Upper lobe of left lung (tissue), 4 donors: ENCODE measurements at regions not wholly inside any gene's neighbourhood (a gene's known extent, or its start where the extent isn't known, plus 50 kb on each side); places are given as distances from the start of the nearest gene placed in this dataset.

Experiments used
- EP300 ChIP-seq, 4 donors: sonication (generic); formaldehyde crosslinking; IDR thresholded peaks; one replicate each; pipeline ENCODE4 v1.5.1; 2017; ENCODE audit warnings: antibody characterized with exemption in 4 of 4, control low read depth in 2 of 4
- POLR2A ChIP-seq, 4 donors: fragments of 450-650 bp; IDR thresholded peaks; one replicate each; pipeline ENCODE4 v1.5.1; 2016 to 2017; ENCODE audit warnings: antibody characterized with exemption in 4 of 4, mild to moderate bottlenecking in 2 of 4
- POLR2AphosphoS5 ChIP-seq, 2 donors: sonication (generic); formaldehyde crosslinking; IDR thresholded peaks; one replicate each; pipeline ENCODE4 v1.5.1; 2017; ENCODE audit warnings: antibody characterized with exemption in 2 of 2
- TF ChIP-seq, protein P1 (sequence below), 6 experiments: fragments of 450-650 bp in 4 of 6; fragments of 200-600 bp in 2 of 6; sonication (generic) in 2 of 6; IDR thresholded peaks; one replicate each; pipeline ENCODE4 v1.5.1; 2016 to 2019; ENCODE audit warnings: antibody characterized with exemption in 6 of 6

DNA sequence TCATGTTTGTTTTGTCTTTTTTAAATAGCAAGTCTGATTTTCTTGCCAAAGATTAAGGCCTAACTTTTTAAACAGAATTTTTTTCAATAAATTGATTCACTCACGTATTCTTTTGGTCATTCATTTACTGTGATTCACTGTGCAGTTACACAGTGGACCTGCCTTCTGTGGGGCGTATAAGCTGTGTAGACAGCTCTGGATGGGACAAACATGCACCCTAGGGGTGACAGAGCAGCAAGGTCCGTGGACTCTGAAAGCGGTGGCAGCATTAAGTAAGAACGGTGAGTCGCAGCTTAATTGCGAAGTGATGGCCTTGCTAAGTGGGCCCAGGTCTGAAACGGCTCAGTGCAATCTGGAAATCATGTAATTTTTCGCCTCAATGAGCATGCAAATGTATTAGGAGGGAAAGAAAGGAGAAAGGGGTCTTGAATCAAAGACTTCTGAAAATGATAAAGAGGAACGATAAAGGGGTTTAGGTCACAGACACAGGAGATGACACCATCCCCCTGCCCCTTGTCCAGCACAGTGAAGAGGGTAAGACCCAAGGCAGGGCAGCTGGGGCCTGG, 113.1 kb downstream of the SPATA19 start:
- TF ChIP-seq, protein P1, sequence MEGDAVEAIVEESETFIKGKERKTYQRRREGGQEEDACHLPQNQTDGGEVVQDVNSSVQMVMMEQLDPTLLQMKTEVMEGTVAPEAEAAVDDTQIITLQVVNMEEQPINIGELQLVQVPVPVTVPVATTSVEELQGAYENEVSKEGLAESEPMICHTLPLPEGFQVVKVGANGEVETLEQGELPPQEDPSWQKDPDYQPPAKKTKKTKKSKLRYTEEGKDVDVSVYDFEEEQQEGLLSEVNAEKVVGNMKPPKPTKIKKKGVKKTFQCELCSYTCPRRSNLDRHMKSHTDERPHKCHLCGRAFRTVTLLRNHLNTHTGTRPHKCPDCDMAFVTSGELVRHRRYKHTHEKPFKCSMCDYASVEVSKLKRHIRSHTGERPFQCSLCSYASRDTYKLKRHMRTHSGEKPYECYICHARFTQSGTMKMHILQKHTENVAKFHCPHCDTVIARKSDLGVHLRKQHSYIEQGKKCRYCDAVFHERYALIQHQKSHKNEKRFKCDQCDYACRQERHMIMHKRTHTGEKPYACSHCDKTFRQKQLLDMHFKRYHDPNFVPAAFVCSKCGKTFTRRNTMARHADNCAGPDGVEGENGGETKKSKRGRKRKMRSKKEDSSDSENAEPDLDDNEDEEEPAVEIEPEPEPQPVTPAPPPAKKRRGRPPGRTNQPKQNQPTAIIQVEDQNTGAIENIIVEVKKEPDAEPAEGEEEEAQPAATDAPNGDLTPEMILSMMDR (IDR thresholded peaks at IDR 0.05), result no peak
- TF ChIP-seq POLR2A (IDR thresholded peaks at IDR 0.05), result no peak
- TF ChIP-seq EP300 (IDR thresholded peaks at IDR 0.05), result no peak
- no peak for TF ChIP-seq POLR2AphosphoS5 (IDR thresholded peaks at IDR 0.05)
